Breast epithelium (tissue), 4 donors: ENCODE measurements at regions not wholly inside any gene's neighbourhood (a gene's known extent, or its start where the extent isn't known, plus 50 kb on each side); places are given as distances from the start of the nearest gene placed in this dataset.

Experiments
- DNase-seq, 2 donors: peaks; one replicate each; pipeline ENCODE4 v3.0.0-alpha.2; 2019; ENCODE audit warnings: low spot score in 2 of 2
- H3K27ac ChIP-seq, 2 donors: fragments of 200-600 bp; sonication (generic) in 1 of 2; one replicate each; pipeline ENCODE4 v1.5.1; 2016 to 2019; ENCODE audit warnings: mild to moderate bottlenecking in 1 of 2
- H3K27me3 ChIP-seq, 2 donors: fragments of 200-600 bp; sonication (generic) in 1 of 2; one replicate each; pipeline versions ENCODE4 v1.5.1 to v1.6.0; 2017 to 2019; ENCODE audit warnings: control low read depth in 1 of 2, mild to moderate bottlenecking in 1 of 2
- H3K36me3 ChIP-seq: fragments of 200-600 bp; one replicate; pipeline ENCODE4 v1.5.1; 2019
- H3K4me1 ChIP-seq, 2 donors: fragments of 200-600 bp; sonication (generic); one replicate each; pipeline ENCODE4 v1.5.1; 2016 to 2019; ENCODE audit warnings: control low read depth in 1 of 2
- H3K4me3 ChIP-seq, 3 donors: fragments of 200-600 bp; sonication (generic); 1 replicate in 2 of 3; 2 replicates in 1 of 3; pipeline ENCODE4 v1.5.1; 2016 to 2019; ENCODE audit warnings: mild to moderate bottlenecking in 3 of 3, moderate library complexity in 2 of 3
- H3K9me3 ChIP-seq, 2 donors: fragments of 200-600 bp; sonication (generic) in 1 of 2; one replicate each; pipeline ENCODE4 v1.5.1; 2016 to 2019; ENCODE audit warnings: control low read depth in 1 of 2
- POLR2A ChIP-seq: fragments of 450-650 bp; IDR thresholded peaks from one replicate; pipeline ENCODE4 v1.6.1; 2016; ENCODE audit warnings: antibody characterized with exemption, mild to moderate bottlenecking, moderate library complexity
- POLR2AphosphoS5 ChIP-seq, 3 donors: sonication (generic); formaldehyde crosslinking; IDR thresholded peaks; one replicate each; pipeline ENCODE4 v1.6.1; 2017; ENCODE audit warnings: antibody characterized with exemption in 3 of 3
- intact Hi-C: fragments of 100-400 bp; cut with DNase I; formaldehyde crosslinking; loops from one replicate; pipeline ENCODE4 v1.15.1; 2023; ENCODE audit warnings: low total_unique reads
- TF ChIP-seq, protein P1 (sequence below), 3 donors: fragments of 450-650 bp; IDR thresholded peaks; one replicate each; pipeline ENCODE4 v1.5.1; 2016 to 2017; ENCODE audit warnings: antibody characterized with exemption in 3 of 3, mild to moderate bottlenecking in 3 of 3, moderate library complexity in 3 of 3

DNA sequence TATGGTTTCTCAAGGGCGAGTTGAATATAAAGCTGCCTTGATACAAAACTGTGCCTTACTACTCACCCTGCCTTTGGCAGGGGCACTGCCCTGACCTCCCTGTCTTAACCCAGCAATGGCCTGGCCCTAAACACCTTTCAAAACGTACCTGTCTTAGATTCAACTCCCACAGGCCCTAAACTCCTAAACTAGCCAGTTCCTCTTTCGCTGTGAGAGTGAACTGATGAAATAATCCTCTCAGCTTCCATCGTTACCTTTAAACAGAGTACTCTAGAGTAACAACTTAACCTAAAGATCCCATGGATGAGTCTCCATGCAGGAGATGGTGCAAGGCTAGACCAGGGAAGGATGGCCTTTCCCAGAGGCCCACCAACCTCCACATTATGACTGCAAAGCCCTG lies 133.0 kb upstream of the THBS1 start:
- Histone ChIP-seq H3K4me1 (no peaks in the 10 kb centered on the region), H3K27me3 (no peaks in the 10 kb centered on the region)
- intact Hi-C loops = no loop called here

DNA sequence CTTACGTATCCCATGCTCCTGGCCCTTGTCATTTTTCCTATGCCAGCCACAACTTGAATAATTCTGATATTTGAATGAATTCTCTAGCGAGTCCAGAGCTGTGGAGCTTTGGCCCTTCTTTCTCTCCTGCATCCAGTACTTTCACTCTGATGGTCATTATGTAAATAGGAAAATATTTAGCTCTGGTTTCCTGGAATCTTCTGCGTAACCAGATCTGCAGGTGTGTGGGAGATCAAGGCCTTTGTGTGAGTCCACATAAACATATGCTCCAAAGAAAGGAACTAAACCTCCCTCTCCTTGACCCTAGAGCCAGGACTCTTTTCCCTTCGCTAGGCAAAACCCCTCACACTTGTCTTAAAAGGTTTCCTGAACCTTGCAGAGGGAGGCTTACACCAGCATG lies 132.5 kb upstream of the THBS1 start:
- no peaks in the 10 kb centered on the region for H3K4me1 ChIP-seq
- intact Hi-C loops = no loop called here
- H3K27me3 ChIP-seq = no peaks in the 10 kb centered on the region
- TF ChIP-seq POLR2A = no peak
- TF ChIP-seq, protein P1, sequence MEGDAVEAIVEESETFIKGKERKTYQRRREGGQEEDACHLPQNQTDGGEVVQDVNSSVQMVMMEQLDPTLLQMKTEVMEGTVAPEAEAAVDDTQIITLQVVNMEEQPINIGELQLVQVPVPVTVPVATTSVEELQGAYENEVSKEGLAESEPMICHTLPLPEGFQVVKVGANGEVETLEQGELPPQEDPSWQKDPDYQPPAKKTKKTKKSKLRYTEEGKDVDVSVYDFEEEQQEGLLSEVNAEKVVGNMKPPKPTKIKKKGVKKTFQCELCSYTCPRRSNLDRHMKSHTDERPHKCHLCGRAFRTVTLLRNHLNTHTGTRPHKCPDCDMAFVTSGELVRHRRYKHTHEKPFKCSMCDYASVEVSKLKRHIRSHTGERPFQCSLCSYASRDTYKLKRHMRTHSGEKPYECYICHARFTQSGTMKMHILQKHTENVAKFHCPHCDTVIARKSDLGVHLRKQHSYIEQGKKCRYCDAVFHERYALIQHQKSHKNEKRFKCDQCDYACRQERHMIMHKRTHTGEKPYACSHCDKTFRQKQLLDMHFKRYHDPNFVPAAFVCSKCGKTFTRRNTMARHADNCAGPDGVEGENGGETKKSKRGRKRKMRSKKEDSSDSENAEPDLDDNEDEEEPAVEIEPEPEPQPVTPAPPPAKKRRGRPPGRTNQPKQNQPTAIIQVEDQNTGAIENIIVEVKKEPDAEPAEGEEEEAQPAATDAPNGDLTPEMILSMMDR (IDR thresholded peaks at IDR 0.05) = no peak
- no peak for TF ChIP-seq POLR2AphosphoS5 (IDR thresholded peaks at IDR 0.05)
- no peaks in the 10 kb centered on the region for H3K36me3 ChIP-seq
- no peak overlapping the region for H3K4me3 ChIP-seq
- no peak for DNase-seq
- H3K9me3 ChIP-seq = no peaks in the 10 kb centered on the region
- H3K27ac ChIP-seq = no peak overlapping the region

More for the DNA sequence above, 133.0 kb upstream of the THBS1 start:
- H3K36me3 ChIP-seq = no peaks in the 10 kb centered on the region
- DNase-seq = no peak
- H3K27ac ChIP-seq = no peak overlapping the region
- no peaks in the 10 kb centered on the region for H3K9me3 ChIP-seq
- no peak overlapping the region for H3K4me3 ChIP-seq
- no peak for TF ChIP-seq POLR2A
- TF ChIP-seq, protein P1 (IDR thresholded peaks at IDR 0.05) = no peak
- no peak for TF ChIP-seq POLR2AphosphoS5 (IDR thresholded peaks at IDR 0.05)

DNA sequence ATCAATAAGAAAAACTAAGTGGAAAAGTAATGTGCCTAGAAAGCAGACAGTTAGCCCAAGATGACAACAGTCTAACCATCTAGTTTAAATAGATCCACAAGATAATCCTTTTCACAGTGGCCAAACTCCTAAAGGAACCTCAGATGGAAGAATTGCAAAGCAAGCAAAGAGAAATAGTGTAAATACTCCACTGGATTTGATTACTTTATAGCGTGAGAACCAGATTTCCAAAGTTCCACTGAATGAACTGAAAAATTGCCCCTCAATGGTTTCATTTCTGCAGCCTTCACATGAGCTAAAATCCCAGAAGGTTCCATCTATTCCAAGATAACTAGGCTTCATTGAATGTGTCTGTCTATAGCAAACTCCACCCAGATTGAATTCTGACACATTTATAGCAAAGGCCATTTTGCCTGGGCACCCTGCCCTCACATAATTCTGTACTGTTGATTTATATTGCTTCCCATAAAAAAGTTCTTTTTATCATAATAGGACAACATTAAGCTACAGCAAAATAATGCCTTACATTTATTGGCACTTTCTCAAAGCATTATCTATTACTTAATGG lies 129.7 kb upstream of the THBS1 start:
- H3K27ac ChIP-seq = no peak overlapping the region
- H3K27me3 ChIP-seq = no peaks in the 10 kb centered on the region
- TF ChIP-seq POLR2A (no peak), POLR2AphosphoS5 (IDR thresholded peaks at IDR 0.05) (no peak)
- TF ChIP-seq, protein P1 (IDR thresholded peaks at IDR 0.05) = no peak
- H3K4me1 ChIP-seq = no peaks in the 10 kb centered on the region
- no peaks in the 10 kb centered on the region for H3K36me3 ChIP-seq
- no peak overlapping the region for H3K4me3 ChIP-seq
- no peak for DNase-seq
- no peaks in the 10 kb centered on the region for H3K9me3 ChIP-seq
- intact Hi-C loops = no loop called here

DNA sequence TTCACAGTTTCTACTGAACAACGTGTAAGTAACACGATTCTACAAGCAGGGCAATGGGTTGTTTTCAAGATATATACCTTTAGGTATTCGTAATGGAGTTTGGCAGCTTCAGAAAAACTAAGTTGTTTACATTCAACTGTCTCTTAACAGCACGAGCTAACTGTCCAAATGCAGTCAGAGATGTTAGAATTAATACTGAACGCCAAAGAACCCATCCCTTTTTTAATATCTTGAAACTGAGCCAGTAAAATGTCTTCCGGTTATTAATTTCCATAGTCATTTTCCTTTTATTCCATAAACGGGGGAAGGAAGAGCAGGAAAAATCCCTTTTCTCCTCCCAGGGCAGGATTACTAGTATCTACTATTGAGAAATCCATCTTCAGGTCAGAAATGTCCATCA lies 129.0 kb upstream of the THBS1 start:
- Histone ChIP-seq H3K9me3 (no peaks in the 10 kb centered on the region), H3K27me3 (no peaks in the 10 kb centered on the region), H3K4me1 (no peaks in the 10 kb centered on the region), H3K27ac (no peak overlapping the region), H3K4me3 (no peak overlapping the region), H3K36me3 (no peaks in the 10 kb centered on the region)
- intact Hi-C loops = no loop called here
- no peak for DNase-seq
- TF ChIP-seq POLR2AphosphoS5 (IDR thresholded peaks at IDR 0.05) (no peak), POLR2A (no peak)
- TF ChIP-seq, protein P1 (IDR thresholded peaks at IDR 0.05) = no peak

DNA sequence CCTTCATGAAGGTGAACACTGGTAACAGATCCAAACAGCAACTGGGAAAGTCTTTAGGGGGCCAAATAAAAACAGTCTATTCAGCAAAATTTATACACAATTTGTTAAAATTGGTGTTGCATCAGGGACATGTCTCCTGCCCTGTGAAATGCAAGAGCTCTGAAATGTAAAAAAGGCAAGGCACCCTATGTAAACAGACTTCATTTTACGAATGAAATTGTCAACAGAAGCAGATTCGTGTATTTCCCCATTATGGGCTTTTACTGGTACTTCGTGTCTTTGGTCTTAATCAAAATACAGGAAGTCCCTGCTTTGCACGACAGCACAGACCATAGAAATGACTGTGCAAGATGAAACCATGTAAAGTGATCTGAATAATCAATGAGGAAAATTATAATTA lies 127.3 kb upstream of the THBS1 start:
- Histone ChIP-seq H3K4me1 (no peaks in the 10 kb centered on the region), H3K27ac (no peak overlapping the region), H3K27me3 (no peaks in the 10 kb centered on the region), H3K9me3 (no peaks in the 10 kb centered on the region), H3K36me3 (no peaks in the 10 kb centered on the region), H3K4me3 (no peak overlapping the region)
- TF ChIP-seq POLR2AphosphoS5 (IDR thresholded peaks at IDR 0.05) (no peak), POLR2A (no peak)
- DNase-seq = no peak
- intact Hi-C loops = no loop called here
